Activated CD8-positive, alpha-beta T cell treated with anti-CD3 and anti-CD28 coated beads for 36 hours (primary cell): ENCODE measurements at regions not wholly inside any gene's neighbourhood (a gene's known extent, or its start where the extent isn't known, plus 50 kb on each side); places are given as distances from the start of the nearest gene placed in this dataset.

Experiments
- ATAC-seq: fragments of 200-7000 bp; cut with Tn5 transposase; one replicate; pipeline ENCODE4 v1.10.0; 2021; ENCODE audit warnings: mild to moderate bottlenecking, moderate library complexity
- CTCF ChIA-PET: fragments of 350-600 bp; sonication (Branson Sonifier 250); formaldehyde crosslinking; loops from one replicate; lab custom pipeline; 2021; ENCODE audit warnings: antibody characterized with exemption; lab: Charles Lee
- POLR2A ChIA-PET: fragments of 350-600 bp; sonication (Branson Sonifier 250); formaldehyde crosslinking; loops from one replicate; lab custom pipeline; 2021; ENCODE audit warnings: antibody characterized with exemption; lab: Charles Lee
- DNase-seq: peaks from one replicate; pipeline ENCODE4 v3.0.0-alpha.2; 2020
- H3K27ac Mint-ChIP-seq: one replicate; pipeline ENCODE4 v1.8.0; 2021; ENCODE audit warnings: mild to moderate bottlenecking, mixed read lengths
- H3K27me3 Mint-ChIP-seq: one replicate; pipeline ENCODE4 v1.8.0; 2021; ENCODE audit warnings: mixed read lengths
- H3K36me3 Mint-ChIP-seq: one replicate; pipeline ENCODE4 v1.8.0; 2021; ENCODE audit warnings: low read depth, mixed read lengths
- H3K4me1 Mint-ChIP-seq: one replicate; pipeline ENCODE4 v1.8.0; 2021; ENCODE audit warnings: low read depth, mixed read lengths
- H3K4me3 Mint-ChIP-seq: one replicate; pipeline ENCODE4 v1.8.0; 2021; ENCODE audit warnings: mild to moderate bottlenecking, moderate library complexity, mixed read lengths
- H3K9me3 Mint-ChIP-seq: one replicate; pipeline ENCODE4 v1.8.0; 2021; ENCODE audit warnings: mixed read lengths
- intact Hi-C: fragments of 100-400 bp; cut with micrococcal nuclease; formaldehyde crosslinking; loops from one replicate; pipeline ENCODE4 v1.10.0; 2022
- TF ChIP-seq, protein P1 (sequence below): fragments of 200-600 bp; IDR thresholded peaks from one replicate; pipeline ENCODE4 v1.8.0; 2022; ENCODE audit warnings: antibody characterized with exemption, mild to moderate bottlenecking

DNA sequence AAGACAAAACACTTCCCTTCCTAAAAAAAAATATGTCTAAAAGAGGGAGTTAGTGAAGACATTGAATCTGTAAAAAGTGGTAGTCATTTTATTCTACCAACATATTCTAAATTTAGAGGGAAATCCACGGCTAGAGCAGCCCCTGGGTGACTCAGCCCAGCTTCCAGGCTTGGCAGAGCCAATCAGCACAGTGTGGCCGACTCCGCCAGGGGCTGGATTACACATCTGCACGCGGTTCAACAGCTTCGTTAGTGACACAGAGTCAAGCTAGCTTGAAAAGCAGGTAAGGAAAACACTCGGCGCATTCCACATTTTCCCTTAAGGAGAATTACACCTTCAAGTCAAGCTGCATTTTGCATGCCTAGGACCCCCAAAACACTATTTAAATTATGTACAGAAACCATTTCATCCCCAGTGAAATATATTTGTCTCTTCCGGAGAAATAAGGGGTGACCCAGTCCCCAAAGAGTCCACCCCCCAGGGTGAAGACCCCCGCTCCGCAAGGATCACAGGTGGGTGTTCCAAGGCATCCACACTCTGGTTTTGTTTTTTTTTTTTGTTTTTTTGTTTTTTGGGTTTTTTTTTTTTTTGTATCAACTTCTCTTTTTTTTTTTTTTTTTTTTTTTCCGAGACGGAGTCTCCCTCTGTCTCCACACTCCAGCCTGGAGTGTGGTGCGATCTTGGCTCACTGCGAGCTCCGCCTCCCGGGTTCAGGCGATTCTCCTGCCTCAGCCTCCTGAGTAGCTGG lies 58.4 kb upstream of the ARID1B start:
- H3K9me3 Mint-ChIP-seq: no peaks in the 10 kb centered on the region
- TF ChIP-seq, protein P1, sequence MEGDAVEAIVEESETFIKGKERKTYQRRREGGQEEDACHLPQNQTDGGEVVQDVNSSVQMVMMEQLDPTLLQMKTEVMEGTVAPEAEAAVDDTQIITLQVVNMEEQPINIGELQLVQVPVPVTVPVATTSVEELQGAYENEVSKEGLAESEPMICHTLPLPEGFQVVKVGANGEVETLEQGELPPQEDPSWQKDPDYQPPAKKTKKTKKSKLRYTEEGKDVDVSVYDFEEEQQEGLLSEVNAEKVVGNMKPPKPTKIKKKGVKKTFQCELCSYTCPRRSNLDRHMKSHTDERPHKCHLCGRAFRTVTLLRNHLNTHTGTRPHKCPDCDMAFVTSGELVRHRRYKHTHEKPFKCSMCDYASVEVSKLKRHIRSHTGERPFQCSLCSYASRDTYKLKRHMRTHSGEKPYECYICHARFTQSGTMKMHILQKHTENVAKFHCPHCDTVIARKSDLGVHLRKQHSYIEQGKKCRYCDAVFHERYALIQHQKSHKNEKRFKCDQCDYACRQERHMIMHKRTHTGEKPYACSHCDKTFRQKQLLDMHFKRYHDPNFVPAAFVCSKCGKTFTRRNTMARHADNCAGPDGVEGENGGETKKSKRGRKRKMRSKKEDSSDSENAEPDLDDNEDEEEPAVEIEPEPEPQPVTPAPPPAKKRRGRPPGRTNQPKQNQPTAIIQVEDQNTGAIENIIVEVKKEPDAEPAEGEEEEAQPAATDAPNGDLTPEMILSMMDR: no peak
- no peaks in the 10 kb centered on the region for H3K36me3 Mint-ChIP-seq
- intact Hi-C loops: no loop called here
- no peaks in the 10 kb centered on the region for H3K27me3 Mint-ChIP-seq
- H3K27ac Mint-ChIP-seq: no peak overlapping the region
- ATAC-seq: no peak
- ChIA-PET CTCF (interaction anchor here (1.1 kb wide), 1 partner anchor 45 kb away, joined by 3 read pairs; no protein-coding TSS in a partner anchor), POLR2A (interaction anchor here (0.9 to 1.4 kb wide), 2 partner anchors 21 to 58 kb away, joined by 3 read pairs; partner anchors contain the start of gene ARID1B)
- H3K4me3 Mint-ChIP-seq: no peak overlapping the region
- peaks cover 15% of the 10 kb centered on the region for H3K4me1 Mint-ChIP-seq
- no peak for DNase-seq

DNA sequence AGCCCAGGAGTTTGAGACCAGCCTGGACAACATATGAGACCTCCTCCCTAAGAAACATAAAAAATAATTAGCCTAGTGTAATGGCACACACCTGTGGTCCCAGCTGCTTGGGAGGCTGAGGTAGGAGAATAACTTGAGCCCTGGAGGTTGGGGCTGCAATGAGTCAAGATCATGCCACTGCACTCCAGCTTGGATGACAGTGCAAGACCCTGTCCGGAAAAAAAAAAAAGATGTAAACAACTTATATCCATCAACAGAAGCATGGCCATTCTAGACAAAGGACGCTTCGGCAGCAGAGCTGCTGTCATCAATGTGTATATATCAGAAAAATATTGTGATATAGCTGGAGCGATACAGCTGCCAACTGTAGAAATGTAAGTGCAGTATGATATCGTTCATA lies 59.6 kb upstream of the ARID1B start:
- no peaks in the 10 kb centered on the region for H3K9me3 Mint-ChIP-seq
- H3K27ac Mint-ChIP-seq: no peak overlapping the region
- peaks cover 15% of the 10 kb centered on the region for H3K4me1 Mint-ChIP-seq
- no peak for ATAC-seq
- H3K36me3 Mint-ChIP-seq: no peaks in the 10 kb centered on the region
- no peak for DNase-seq
- CTCF ChIA-PET: no interaction called here
- intact Hi-C loops: no loop called here
- no peaks in the 10 kb centered on the region for H3K27me3 Mint-ChIP-seq
- no peak overlapping the region for H3K4me3 Mint-ChIP-seq
- POLR2A ChIA-PET: no interaction called here
- TF ChIP-seq, protein P1: no peak

DNA sequence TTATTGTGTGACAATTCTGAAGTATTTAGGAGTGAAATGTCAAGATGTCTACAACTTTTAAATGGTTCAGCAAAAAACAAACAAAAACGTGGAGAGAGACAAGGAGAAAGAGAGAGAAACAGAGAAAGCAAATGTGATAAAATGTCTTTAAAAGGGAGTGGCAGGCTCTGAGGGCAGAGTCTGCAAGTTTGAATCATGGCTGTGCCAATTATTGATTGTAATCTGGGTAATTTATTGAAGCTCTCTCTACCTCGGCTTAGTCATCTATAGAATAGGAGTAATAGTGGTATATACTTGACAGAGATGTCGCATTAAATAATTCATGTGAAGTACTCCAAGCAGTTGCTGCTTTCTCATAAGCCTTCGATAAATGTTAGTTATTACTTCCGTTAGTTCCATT lies 61.3 kb upstream of the ARID1B start:
- DNase-seq: no peak
- CTCF ChIA-PET: no interaction called here
- peaks cover 2% of the 10 kb centered on the region for H3K27me3 Mint-ChIP-seq
- intact Hi-C loops: no loop called here
- no peak overlapping the region for H3K27ac Mint-ChIP-seq
- H3K36me3 Mint-ChIP-seq: no peaks in the 10 kb centered on the region
- POLR2A ChIA-PET: no interaction called here
- peaks cover 14% of the 10 kb centered on the region for H3K4me1 Mint-ChIP-seq
- no peak for ATAC-seq
- TF ChIP-seq, protein P1: no peak
- no peaks in the 10 kb centered on the region for H3K9me3 Mint-ChIP-seq
- no peak overlapping the region for H3K4me3 Mint-ChIP-seq

DNA sequence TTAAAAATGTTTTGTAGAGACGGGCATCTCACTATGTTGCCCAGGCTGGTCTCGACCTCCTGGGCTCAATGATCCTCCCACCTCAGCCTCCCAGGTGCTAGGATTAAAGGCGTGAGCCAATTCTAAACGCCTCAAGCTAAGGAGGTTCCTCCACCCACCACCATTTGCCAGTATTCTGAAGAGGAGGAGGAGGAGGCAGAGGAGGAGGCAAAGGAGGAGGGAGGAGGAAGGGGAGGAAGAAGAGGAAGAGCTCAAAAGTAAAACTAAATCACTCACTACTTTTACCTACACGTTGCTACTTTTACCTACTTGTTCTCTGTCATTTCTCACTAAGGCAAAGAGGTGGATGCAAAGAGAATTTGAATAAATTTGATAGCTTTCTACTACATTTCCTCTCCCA lies 63.6 kb upstream of the ARID1B start:
- H3K9me3 Mint-ChIP-seq: no peaks in the 10 kb centered on the region

DNA sequence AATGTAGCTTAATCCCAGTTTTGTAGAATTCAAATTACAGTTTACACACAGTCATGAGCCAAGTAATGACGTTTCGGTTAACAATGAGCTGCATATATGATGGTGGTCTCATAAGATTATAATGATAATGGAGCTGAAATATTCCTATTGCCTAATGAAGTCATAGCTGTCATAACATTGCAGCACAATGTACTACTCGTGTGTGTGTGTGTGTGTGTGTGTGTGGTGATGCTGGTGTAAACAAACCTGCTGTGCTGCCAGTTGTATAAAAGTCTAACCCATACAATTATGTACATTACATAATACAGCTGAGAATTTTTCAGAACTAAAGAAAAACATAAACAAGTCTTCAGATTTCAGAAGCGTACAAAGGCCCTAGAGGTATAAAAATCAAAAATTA lies 66.7 kb upstream of the ARID1B start:
- POLR2A ChIA-PET: interaction anchor here (0.8 kb wide), 1 partner anchor 813 kb away, joined by 3 read pairs; no protein-coding TSS in a partner anchor
- no peak overlapping the region for H3K27ac Mint-ChIP-seq
- CTCF ChIA-PET: interaction anchor here (0.8 kb wide), 1 partner anchor 372 kb away, joined by 3 read pairs; no protein-coding TSS in a partner anchor
- no peak overlapping the region for H3K4me3 Mint-ChIP-seq
- peaks cover 2% of the 10 kb centered on the region for H3K4me1 Mint-ChIP-seq
- intact Hi-C loops: no loop called here
- TF ChIP-seq, protein P1: no peak
- ATAC-seq: no peak
- peaks cover 14% of the 10 kb centered on the region for H3K27me3 Mint-ChIP-seq
- H3K36me3 Mint-ChIP-seq: no peaks in the 10 kb centered on the region
- no peaks in the 10 kb centered on the region for H3K9me3 Mint-ChIP-seq
- DNase-seq: no peak

More for the DNA sequence above, 63.6 kb upstream of the ARID1B start:
- ATAC-seq: no peak
- DNase-seq: no peak
- Mint-ChIP-seq H3K27ac (no peak overlapping the region), H3K36me3 (no peaks in the 10 kb centered on the region), H3K27me3 (peaks cover 4% of the 10 kb centered on the region), H3K4me3 (no peak overlapping the region), H3K4me1 (no peaks in the 10 kb centered on the region)
- ChIA-PET CTCF (no interaction called here), POLR2A (interaction anchor here (1.2 kb wide), 1 partner anchor 15 kb away, joined by 3 read pairs; no protein-coding TSS in a partner anchor)
- intact Hi-C loops: no loop called here
- TF ChIP-seq, protein P1: no peak
